ENCODE measurements at regions not wholly inside any gene's neighbourhood (a gene's known extent, or its start where the extent isn't known, plus 50 kb on each side); places are given as distances from the start of the nearest gene placed in this dataset.
"Not testable (repeated sequence)": the region's sequence is repeated elsewhere in the genome, so short reads cannot be mapped to it uniquely, and the experiment has no call there.

- H3K36me3 Mint-ChIP-seq, result no peaks in the 10 kb centered on the region
- H3K27me3 Mint-ChIP-seq, result peaks cover 5% of the 10 kb centered on the region
- H3K4me3 Mint-ChIP-seq, result no peak overlapping the region
- DNase-seq (ENCODE audit: low spot score in 2 of 2) (no peak), ATAC-seq (ENCODE audit: low read depth) (no peak)
- H3K4me1 Mint-ChIP-seq, result no peaks in the 10 kb centered on the region
- H3K9me3 Mint-ChIP-seq, result no peaks in the 10 kb centered on the region
- no peak overlapping the region for H3K27ac Mint-ChIP-seq
Measured at GRCh38 chr6:112881027-112881426, 533.9 kb downstream of the RFPL4B start.

DNA sequence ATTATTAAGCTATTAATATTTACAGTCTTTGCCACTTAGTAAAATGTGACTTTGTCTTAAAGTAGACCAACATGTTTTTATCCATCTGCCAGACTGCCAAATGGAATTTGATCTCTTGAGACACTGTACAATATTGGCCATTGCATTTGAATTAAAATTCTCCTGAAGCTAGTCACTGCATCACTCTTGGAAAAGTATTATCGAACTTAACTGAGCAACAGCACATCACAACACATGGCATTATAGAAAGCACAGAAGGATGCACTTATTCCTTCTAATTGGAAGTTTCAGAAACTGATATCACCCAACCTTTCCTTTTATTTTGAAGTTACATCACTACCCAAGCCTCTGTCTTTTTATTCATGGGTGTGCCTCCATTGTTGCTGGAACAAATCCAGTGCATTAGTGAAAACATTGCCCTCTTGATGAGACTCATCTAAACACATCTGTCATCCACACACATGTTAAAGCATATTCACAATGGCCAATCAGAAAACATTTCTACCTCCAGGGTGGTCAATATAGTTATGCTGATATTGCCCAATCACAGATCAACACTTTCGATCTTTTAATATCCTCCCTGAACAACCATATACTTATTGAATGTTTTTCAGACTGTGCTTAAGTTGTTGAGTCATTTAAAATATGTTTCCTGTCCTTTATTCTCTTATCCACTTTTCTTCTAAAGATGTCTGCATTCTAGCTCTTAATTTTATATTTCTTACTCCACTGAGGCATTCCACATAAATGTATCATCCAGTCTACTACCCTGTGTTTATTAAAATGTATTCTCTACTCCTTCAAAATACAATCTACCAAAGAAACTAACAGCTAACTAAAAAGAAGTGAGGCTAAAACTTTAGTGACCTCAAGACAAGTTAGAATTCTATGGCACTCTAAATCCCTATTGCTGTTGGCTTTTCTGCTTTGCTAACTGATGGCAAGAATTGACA, 535.0 kb downstream of the RFPL4B start:
- ATAC-seq (ENCODE audit: low read depth), result no peak
- Mint-ChIP-seq H3K4me3 (no peak overlapping the region), H3K27me3 (peaks cover 5% of the 10 kb centered on the region), H3K36me3 (no peaks in the 10 kb centered on the region), H3K9me3 (no peaks in the 10 kb centered on the region), H3K4me1 (no peaks in the 10 kb centered on the region), H3K27ac (no peak overlapping the region)
- DNase-seq (ENCODE audit: low spot score in 2 of 2), result no peak

- no peak overlapping the region for H3K27ac Mint-ChIP-seq
- H3K27me3 Mint-ChIP-seq, result peaks cover 5% of the 10 kb centered on the region
- H3K4me1 Mint-ChIP-seq, result no peaks in the 10 kb centered on the region
Measured at GRCh38 chr6:112883095-112883494, 536.0 kb downstream of the RFPL4B start.

DNA sequence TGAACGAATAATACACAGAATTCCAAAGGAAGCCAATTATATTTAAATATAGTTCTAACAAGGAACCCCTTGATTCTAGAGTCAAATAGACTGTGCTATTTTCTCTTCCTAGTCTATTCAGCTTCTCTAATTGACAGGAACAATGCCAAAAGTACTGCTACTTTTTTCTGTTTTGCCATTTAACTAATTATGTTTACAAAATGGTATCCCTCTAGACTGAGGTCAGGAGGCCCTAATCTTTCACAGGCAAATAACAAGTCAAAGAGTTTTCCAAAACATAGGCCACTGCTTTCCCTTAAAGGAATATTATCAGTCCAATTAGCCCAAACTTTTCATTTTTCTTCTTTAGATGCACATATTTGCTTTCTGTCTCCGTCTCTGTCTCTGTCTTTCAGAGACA, 539.3 kb downstream of the RFPL4B start:
- no peak overlapping the region for H3K27ac Mint-ChIP-seq
- peaks cover 2% of the 10 kb centered on the region for H3K27me3 Mint-ChIP-seq
- no peak for ATAC-seq (ENCODE audit: low read depth)
- no peak for DNase-seq (ENCODE audit: low spot score in 2 of 2)
- H3K4me1 Mint-ChIP-seq, result no peaks in the 10 kb centered on the region
- no peaks in the 10 kb centered on the region for H3K9me3 Mint-ChIP-seq
- H3K4me3 Mint-ChIP-seq, result no peak overlapping the region
- H3K36me3 Mint-ChIP-seq, result no peaks in the 10 kb centered on the region

More at GRCh38 chr6:112883095-112883494, 536.0 kb downstream of the RFPL4B start:
- no peaks in the 10 kb centered on the region for H3K9me3 Mint-ChIP-seq
- no peaks in the 10 kb centered on the region for H3K36me3 Mint-ChIP-seq
- H3K4me3 Mint-ChIP-seq, result no peak overlapping the region
- ATAC-seq (ENCODE audit: low read depth) (no peak), DNase-seq (ENCODE audit: low spot score in 2 of 2) (no peak)

DNA sequence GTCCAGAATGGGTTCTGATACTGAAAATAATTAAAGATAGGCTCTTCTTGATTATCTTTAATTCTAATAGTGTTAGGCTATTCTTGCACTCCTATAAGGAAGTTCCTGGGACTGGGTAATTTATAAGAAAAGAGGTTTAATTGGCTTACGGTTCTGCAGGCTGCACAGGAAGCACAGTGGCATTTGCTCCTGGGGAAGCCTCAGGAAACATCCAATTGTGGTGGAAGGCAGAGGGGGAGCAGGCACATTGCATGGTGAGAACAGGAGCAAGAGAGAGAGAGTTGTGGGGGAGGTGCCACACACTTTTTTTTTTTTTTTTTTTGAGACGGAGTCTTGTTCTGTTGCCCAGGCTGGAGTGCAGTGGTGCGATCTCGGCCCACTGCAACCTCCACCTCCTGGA, 540.3 kb downstream of the RFPL4B start:
- ATAC-seq (ENCODE audit: low read depth); H3K27ac Mint-ChIP-seq: not testable (repeated sequence)

GRCh38 chr6:112899541-112899940, 552.4 kb downstream of the RFPL4B start:
- H3K9me3 Mint-ChIP-seq, result peaks cover 11% of the 10 kb centered on the region
- no peak overlapping the region for H3K4me3 Mint-ChIP-seq
- no peak for ATAC-seq (ENCODE audit: low read depth)
- H3K27me3 Mint-ChIP-seq, result peaks cover 3% of the 10 kb centered on the region
- no peak overlapping the region for H3K27ac Mint-ChIP-seq
- DNase-seq (ENCODE audit: low spot score in 2 of 2), result no peak
- H3K36me3 Mint-ChIP-seq, result no peaks in the 10 kb centered on the region
- H3K4me1 Mint-ChIP-seq, result no peaks in the 10 kb centered on the region

More for the DNA sequence above, 540.3 kb downstream of the RFPL4B start:
- not testable (repeated sequence) for H3K9me3 Mint-ChIP-seq; DNase-seq (ENCODE audit: low spot score in 2 of 2); H3K4me3 Mint-ChIP-seq; H3K27me3 Mint-ChIP-seq; H3K36me3 Mint-ChIP-seq; H3K4me1 Mint-ChIP-seq

GRCh38 chr6:112903361-112903760, 556.2 kb downstream of the RFPL4B start:
- Mint-ChIP-seq H3K27me3 (peaks cover 3% of the 10 kb centered on the region), H3K36me3 (no peaks in the 10 kb centered on the region), H3K9me3 (peaks cover 11% of the 10 kb centered on the region), H3K4me3 (no peak overlapping the region), H3K4me1 (no peaks in the 10 kb centered on the region), H3K27ac (no peak overlapping the region)
- ATAC-seq (ENCODE audit: low read depth) (no peak), DNase-seq (ENCODE audit: low spot score in 2 of 2) (no peak)

GRCh38 chr6:112906726-112907125, 559.6 kb downstream of the RFPL4B start:
- H3K27me3 Mint-ChIP-seq, result no peaks in the 10 kb centered on the region
- no peak for ATAC-seq (ENCODE audit: low read depth)
- H3K4me3 Mint-ChIP-seq, result no peak overlapping the region
- DNase-seq (ENCODE audit: low spot score in 2 of 2), result no peak
- H3K36me3 Mint-ChIP-seq, result no peaks in the 10 kb centered on the region
- no peak overlapping the region for H3K27ac Mint-ChIP-seq
- no peaks in the 10 kb centered on the region for H3K4me1 Mint-ChIP-seq
- H3K9me3 Mint-ChIP-seq, result peaks cover 6% of the 10 kb centered on the region

DNA sequence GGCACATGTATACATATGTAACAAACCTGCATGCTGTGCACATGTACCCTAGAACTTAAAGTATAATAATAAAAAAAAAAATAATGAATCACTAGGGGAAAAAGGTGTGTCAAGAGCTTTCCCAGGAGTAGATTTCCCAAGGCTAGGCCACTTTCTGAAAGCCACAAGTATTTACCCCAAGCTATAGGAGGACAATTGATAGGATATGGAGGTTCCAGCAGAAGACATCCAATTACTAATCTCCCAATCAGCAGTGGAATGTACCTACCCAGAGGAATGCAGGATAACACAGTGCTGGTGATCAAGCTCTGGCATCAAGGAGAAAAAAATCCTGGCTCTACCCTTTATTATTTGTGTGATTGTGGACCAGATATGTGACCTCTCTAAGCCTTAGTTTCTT, 562.7 kb downstream of the RFPL4B start:
- Mint-ChIP-seq H3K4me1 (no peaks in the 10 kb centered on the region), H3K9me3 (no peaks in the 10 kb centered on the region)

GRCh38 chr6:112910256-112910655, 563.1 kb downstream of the RFPL4B start:
- DNase-seq (ENCODE audit: low spot score in 2 of 2), result no peak
- no peaks in the 10 kb centered on the region for H3K36me3 Mint-ChIP-seq
- H3K4me1 Mint-ChIP-seq, result no peaks in the 10 kb centered on the region
- H3K9me3 Mint-ChIP-seq, result no peaks in the 10 kb centered on the region
- no peak overlapping the region for H3K4me3 Mint-ChIP-seq
- no peaks in the 10 kb centered on the region for H3K27me3 Mint-ChIP-seq
- H3K27ac Mint-ChIP-seq, result no peak overlapping the region
- no peak for ATAC-seq (ENCODE audit: low read depth)

More for the DNA sequence above, 562.7 kb downstream of the RFPL4B start:
- ATAC-seq (ENCODE audit: low read depth) (no peak), DNase-seq (ENCODE audit: low spot score in 2 of 2) (no peak)
- H3K4me3 Mint-ChIP-seq, result no peak overlapping the region
- no peaks in the 10 kb centered on the region for H3K27me3 Mint-ChIP-seq
- H3K27ac Mint-ChIP-seq, result no peak overlapping the region
- H3K36me3 Mint-ChIP-seq, result no peaks in the 10 kb centered on the region

DNA sequence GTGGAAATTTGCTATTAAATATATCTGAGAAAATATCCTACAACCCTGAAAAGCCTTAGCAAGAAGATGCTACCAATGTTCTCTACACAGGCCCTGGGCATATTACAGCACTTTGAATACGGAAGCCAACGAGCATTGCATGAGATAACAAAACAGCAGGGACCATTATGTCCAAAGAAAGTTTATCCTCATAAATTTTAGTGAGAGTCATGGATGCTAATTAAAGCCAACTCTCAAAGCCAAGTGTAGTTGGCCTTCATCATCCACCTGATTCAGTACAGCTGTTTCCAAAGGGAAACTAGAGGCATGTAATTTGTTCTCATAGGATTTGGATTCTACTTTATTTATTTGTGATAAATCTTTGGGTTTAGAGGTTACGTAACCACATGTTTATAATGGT, 564.8 kb downstream of the RFPL4B start:
- no peak overlapping the region for H3K4me3 Mint-ChIP-seq
- ATAC-seq (ENCODE audit: low read depth) (no peak), DNase-seq (ENCODE audit: low spot score in 2 of 2) (no peak)
- no peaks in the 10 kb centered on the region for H3K27me3 Mint-ChIP-seq
- no peaks in the 10 kb centered on the region for H3K36me3 Mint-ChIP-seq
- no peaks in the 10 kb centered on the region for H3K4me1 Mint-ChIP-seq
- no peak overlapping the region for H3K27ac Mint-ChIP-seq
- H3K9me3 Mint-ChIP-seq, result no peaks in the 10 kb centered on the region

- Mint-ChIP-seq H3K9me3 (no peaks in the 10 kb centered on the region), H3K4me1 (no peaks in the 10 kb centered on the region), H3K4me3 (no peak overlapping the region), H3K27ac (no peak overlapping the region), H3K27me3 (no peaks in the 10 kb centered on the region), H3K36me3 (no peaks in the 10 kb centered on the region)
- ATAC-seq (ENCODE audit: low read depth), result no peak
- DNase-seq (ENCODE audit: low spot score in 2 of 2), result no peak
Measured at GRCh38 chr6:112912416-112913101, 565.4 kb downstream of the RFPL4B start.

- not testable (repeated sequence) for ATAC-seq (ENCODE audit: low read depth); H3K4me1 Mint-ChIP-seq; H3K36me3 Mint-ChIP-seq; H3K9me3 Mint-ChIP-seq; H3K4me3 Mint-ChIP-seq; H3K27ac Mint-ChIP-seq; DNase-seq (ENCODE audit: low spot score in 2 of 2); H3K27me3 Mint-ChIP-seq
Measured at GRCh38 chr6:112919744-112920143, 572.6 kb downstream of the RFPL4B start.

DNA sequence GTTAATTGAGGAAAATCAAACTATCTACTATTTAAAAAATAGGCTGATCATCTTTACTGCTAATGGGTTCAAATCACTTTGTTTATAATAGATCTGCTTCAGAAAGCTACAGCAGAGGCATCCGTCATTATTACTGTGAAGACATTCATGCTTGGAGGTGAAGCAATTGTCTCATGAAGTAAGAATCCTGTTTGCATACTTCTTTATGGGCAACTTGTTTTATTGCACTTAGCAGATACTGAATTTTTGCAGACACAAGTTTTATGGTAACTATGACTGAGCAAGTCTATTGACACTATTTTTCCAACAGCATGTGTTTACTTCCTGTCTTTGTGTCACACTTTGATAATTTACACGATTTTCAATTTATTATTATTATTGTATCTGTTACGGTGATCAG, 573.9 kb downstream of the RFPL4B start:
- Mint-ChIP-seq H3K27me3 (peaks cover 3% of the 10 kb centered on the region), H3K27ac (no peak overlapping the region), H3K4me3 (no peak overlapping the region), H3K9me3 (peaks cover 5% of the 10 kb centered on the region), H3K4me1 (no peaks in the 10 kb centered on the region), H3K36me3 (peaks cover 4% of the 10 kb centered on the region)
- DNase-seq (ENCODE audit: low spot score in 2 of 2), result no peak
- no peak for ATAC-seq (ENCODE audit: low read depth)

Measured in memory B cell (primary cell).